Testis (tissue), 2 donors: ENCODE measurements at regions not wholly inside any gene's neighbourhood (a gene's known extent, or its start where the extent isn't known, plus 50 kb on each side); places are given as distances from the start of the nearest gene placed in this dataset.

ENCODE experiments used
- CTCF ChIP-seq, 3 experiments: fragments of 450-650 bp in 2 of 3; fragments of 200-600 bp in 1 of 3; sonication (generic) in 1 of 3; IDR thresholded peaks; one replicate each; pipeline ENCODE4 v1.5.1; 2016 to 2019; ENCODE audit warnings: antibody characterized with exemption in 3 of 3, mild to moderate bottlenecking in 2 of 3, moderate library complexity in 1 of 3
- POLR2A ChIP-seq: fragments of 450-650 bp; IDR thresholded peaks from one replicate; pipeline ENCODE4 v1.6.1; 2017; ENCODE audit warnings: antibody characterized with exemption, mild to moderate bottlenecking, moderate library complexity

- no peak for TF ChIP-seq CTCF (IDR thresholded peaks at IDR 0.05)
- no peak for TF ChIP-seq POLR2A
Observed at GRCh38 chr14:100409651-100410050, 86.5 kb downstream of the SLC25A47 start.
